Breast epithelium (tissue), 3 donors: ENCODE measurements at regions not wholly inside any gene's neighbourhood (a gene's known extent, or its start where the extent isn't known, plus 50 kb on each side); places are given as distances from the start of the nearest gene placed in this dataset.

ENCODE experiments used
- CTCF ChIP-seq, 3 donors: fragments of 450-650 bp; IDR thresholded peaks; one replicate each; pipeline ENCODE4 v1.5.1; 2016 to 2017; ENCODE audit warnings: antibody characterized with exemption in 3 of 3, mild to moderate bottlenecking in 3 of 3, moderate library complexity in 3 of 3
- POLR2AphosphoS5 ChIP-seq, 3 donors: sonication (generic); formaldehyde crosslinking; IDR thresholded peaks; one replicate each; pipeline ENCODE4 v1.6.1; 2017; ENCODE audit warnings: antibody characterized with exemption in 3 of 3

DNA sequence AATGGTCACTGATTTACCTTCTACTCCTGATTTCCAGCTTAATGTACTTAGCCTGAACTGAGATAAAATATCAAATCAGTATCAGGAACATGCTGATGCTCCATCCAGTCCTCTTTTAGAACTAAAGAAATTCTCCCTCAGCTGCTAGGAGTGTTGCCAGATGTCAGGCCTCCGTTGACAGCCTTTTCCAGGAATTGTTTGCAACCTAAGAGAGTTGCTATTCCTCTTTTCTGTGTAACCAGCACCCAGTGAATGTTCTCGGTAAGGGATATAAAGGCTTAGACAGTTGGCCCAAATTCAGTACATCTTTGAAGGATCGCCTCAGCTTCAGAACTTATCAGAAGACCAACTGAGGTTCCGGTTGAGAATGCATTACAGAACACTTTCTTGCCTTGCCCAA, 559.0 kb downstream of the PCDH17 start:
- no peak for TF ChIP-seq CTCF (IDR thresholded peaks at IDR 0.05)
- TF ChIP-seq POLR2AphosphoS5 (IDR thresholded peaks at IDR 0.05), result no peak
